Nephron (organoid): ENCODE measurements at regions not wholly inside any gene's neighbourhood (a gene's known extent, or its start where the extent isn't known, plus 50 kb on each side); places are given as distances from the start of the nearest gene placed in this dataset.

ENCODE experiments used
- H3K27ac Mint-ChIP-seq, 3 experiments: 2 replicates each; pipeline ENCODE4 v1.8.0; 2020; ENCODE audit warnings: mixed read lengths in 3 of 3, mild to moderate bottlenecking in 2 of 3, moderate library complexity in 1 of 3
- H3K27me3 Mint-ChIP-seq: 2 replicates; pipeline ENCODE4 v1.8.0; 2021; ENCODE audit warnings: low read depth, mild to moderate bottlenecking, moderate library complexity, mixed read lengths
- H3K36me3 Mint-ChIP-seq: 2 replicates; pipeline ENCODE4 v1.8.0; 2020; ENCODE audit warnings: low read depth, mixed read lengths
- H3K4me1 Mint-ChIP-seq: 2 replicates; pipeline ENCODE4 v1.8.0; 2020; ENCODE audit warnings: mixed read lengths
- H3K4me3 Mint-ChIP-seq, 3 experiments: 2 replicates each; pipeline ENCODE4 v1.8.0; 2020; ENCODE audit warnings: mild to moderate bottlenecking in 3 of 3, mixed read lengths in 3 of 3, moderate library complexity in 2 of 3
- H3K9me3 Mint-ChIP-seq: 2 replicates; pipeline ENCODE4 v1.8.0; 2020; ENCODE audit warnings: mixed read lengths
- CTCF ChIP-seq, 3 experiments: fragments of 200-600 bp; sonication (generic); IDR thresholded peaks; one replicate each; pipeline ENCODE4 v1.5.0; 2021; ENCODE audit warnings: antibody characterized with exemption in 3 of 3; ENCODE audit not compliant: unreplicated experiment in 3 of 3

GRCh38 chr7:85940798-85941197 lies 702.9 kb upstream of the GRM3 start:
- Mint-ChIP-seq H3K4me1 (no peaks in the 10 kb centered on the region), H3K9me3 (no peaks in the 10 kb centered on the region), H3K27me3 (no peaks in the 10 kb centered on the region), H3K27ac (no peak overlapping the region), H3K36me3 (no peaks in the 10 kb centered on the region), H3K4me3 (no peak overlapping the region)
- no peak for TF ChIP-seq CTCF (IDR thresholded peaks at IDR 0.05; ENCODE audit: unreplicated experiment in 3 of 3)

- H3K27ac Mint-ChIP-seq = no peak overlapping the region
- H3K4me3 Mint-ChIP-seq = no peak overlapping the region
- H3K9me3 Mint-ChIP-seq = peaks cover 19% of the 10 kb centered on the region
- no peak for TF ChIP-seq CTCF (IDR thresholded peaks at IDR 0.05; ENCODE audit: unreplicated experiment in 3 of 3)
- H3K36me3 Mint-ChIP-seq = no peaks in the 10 kb centered on the region
- no peaks in the 10 kb centered on the region for H3K4me1 Mint-ChIP-seq
- peaks cover 11% of the 10 kb centered on the region for H3K27me3 Mint-ChIP-seq
These were observed 711.8 kb upstream of the GRM3 start for GRCh38 chr7:85931919-85932318.

- Mint-ChIP-seq H3K4me3 (no peak overlapping the region), H3K4me1 (no peaks in the 10 kb centered on the region), H3K27ac (no peak overlapping the region), H3K36me3 (no peaks in the 10 kb centered on the region), H3K9me3 (peaks cover 12% of the 10 kb centered on the region), H3K27me3 (peaks cover 7% of the 10 kb centered on the region)
- TF ChIP-seq CTCF (IDR thresholded peaks at IDR 0.05; ENCODE audit: unreplicated experiment in 3 of 3) = no peak
These were observed 715.2 kb upstream of the GRM3 start for GRCh38 chr7:85928500-85928899.

- H3K27ac Mint-ChIP-seq = no peak overlapping the region
- H3K4me1 Mint-ChIP-seq = no peaks in the 10 kb centered on the region
- peaks cover 11% of the 10 kb centered on the region for H3K9me3 Mint-ChIP-seq
- no peaks in the 10 kb centered on the region for H3K36me3 Mint-ChIP-seq
- H3K27me3 Mint-ChIP-seq = peaks cover 6% of the 10 kb centered on the region
- H3K4me3 Mint-ChIP-seq = no peak overlapping the region
- TF ChIP-seq CTCF (IDR thresholded peaks at IDR 0.05; ENCODE audit: unreplicated experiment in 3 of 3) = no peak
These were observed 716.5 kb upstream of the GRM3 start for GRCh38 chr7:85927226-85927625.

- H3K4me3 Mint-ChIP-seq = no peak overlapping the region
These were observed 719.6 kb upstream of the GRM3 start for GRCh38 chr7:85924062-85924461.

More at GRCh38 chr7:85924062-85924461, 719.6 kb upstream of the GRM3 start:
- Mint-ChIP-seq H3K9me3 (no peaks in the 10 kb centered on the region), H3K36me3 (no peaks in the 10 kb centered on the region), H3K4me1 (no peaks in the 10 kb centered on the region), H3K27me3 (no peaks in the 10 kb centered on the region), H3K27ac (no peak overlapping the region)
- no peak for TF ChIP-seq CTCF (IDR thresholded peaks at IDR 0.05; ENCODE audit: unreplicated experiment in 3 of 3)
